Activated naive CD4-positive, alpha-beta T cell treated with anti-CD3 and anti-CD28 coated beads, Interleukin-2, amount 50 U/mL, for 24 hours (primary cell): ENCODE measurements at regions not wholly inside any gene's neighbourhood (a gene's known extent, or its start where the extent isn't known, plus 50 kb on each side); places are given as distances from the start of the nearest gene placed in this dataset.
A peak's percentile ranks its signal among the peaks of the same experiment; 100 is the strongest.

Experiments
- H3K27ac Mint-ChIP-seq: one replicate; pipeline ENCODE4 v1.8.0; 2021; ENCODE audit warnings: mild to moderate bottlenecking, mixed read lengths
- H3K27me3 Mint-ChIP-seq: one replicate; pipeline ENCODE4 v1.8.0; 2021; ENCODE audit warnings: mixed read lengths
- H3K36me3 Mint-ChIP-seq: one replicate; pipeline ENCODE4 v1.8.0; 2021; ENCODE audit warnings: mixed read lengths
- H3K4me1 Mint-ChIP-seq: one replicate; pipeline ENCODE4 v1.8.0; 2021; ENCODE audit warnings: mixed read lengths
- H3K4me3 Mint-ChIP-seq: one replicate; pipeline ENCODE4 v1.8.0; 2021; ENCODE audit warnings: mild to moderate bottlenecking, mixed read lengths
- H3K9me3 Mint-ChIP-seq: one replicate; pipeline ENCODE4 v1.8.0; 2021; ENCODE audit warnings: mixed read lengths

DNA sequence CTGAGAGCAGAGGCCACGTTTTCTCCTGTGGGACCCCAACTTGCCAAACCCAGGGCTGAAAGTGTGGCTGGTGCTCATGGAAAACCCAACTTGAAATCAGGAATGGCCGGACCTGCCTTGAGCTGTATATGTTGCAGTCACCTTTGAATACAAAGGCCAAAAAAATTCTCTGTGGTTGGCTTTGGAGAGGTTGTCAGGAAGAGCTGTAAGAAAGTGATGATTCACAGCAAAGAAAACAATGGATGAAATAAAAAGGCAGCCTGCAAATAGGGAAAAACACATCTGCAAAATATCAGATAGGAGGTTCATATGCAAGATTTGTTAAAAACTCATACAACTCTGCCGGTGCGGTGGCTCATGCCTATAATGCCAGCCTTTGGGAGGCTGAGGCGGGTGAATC is 715.8 kb downstream of the UQCRFS1 start:
- no peaks in the 10 kb centered on the region for H3K9me3 Mint-ChIP-seq
- no peak overlapping the region for H3K27ac Mint-ChIP-seq
- H3K27me3 Mint-ChIP-seq = no peaks in the 10 kb centered on the region
- no peaks in the 10 kb centered on the region for H3K36me3 Mint-ChIP-seq
- H3K4me1 Mint-ChIP-seq = peaks cover 20% of the 10 kb centered on the region
- H3K4me3 Mint-ChIP-seq = no peak overlapping the region

DNA sequence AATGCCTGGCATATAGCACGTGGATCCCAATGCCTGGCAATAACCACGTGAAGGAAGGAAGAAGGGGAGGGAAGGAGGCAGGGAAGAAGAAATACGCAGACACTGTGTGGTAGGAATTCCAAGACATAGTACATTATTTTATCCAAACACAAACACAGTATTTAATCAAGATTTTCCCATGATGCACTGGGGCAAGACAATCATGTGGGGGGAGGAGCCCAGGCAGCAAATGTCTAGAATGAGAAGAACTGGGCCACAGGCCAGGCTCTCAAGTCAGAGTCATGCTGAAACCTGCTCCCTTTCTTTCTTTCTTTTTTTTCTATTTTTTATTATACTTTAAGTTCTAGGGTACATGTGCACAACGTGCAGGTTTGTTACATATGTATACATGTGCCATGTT is 717.9 kb downstream of the UQCRFS1 start:
- Mint-ChIP-seq H3K36me3 (no peaks in the 10 kb centered on the region), H3K27me3 (no peaks in the 10 kb centered on the region), H3K4me3 (no peak overlapping the region), H3K27ac (no peak overlapping the region), H3K9me3 (no peaks in the 10 kb centered on the region), H3K4me1 (peaks cover 4% of the 10 kb centered on the region)

DNA sequence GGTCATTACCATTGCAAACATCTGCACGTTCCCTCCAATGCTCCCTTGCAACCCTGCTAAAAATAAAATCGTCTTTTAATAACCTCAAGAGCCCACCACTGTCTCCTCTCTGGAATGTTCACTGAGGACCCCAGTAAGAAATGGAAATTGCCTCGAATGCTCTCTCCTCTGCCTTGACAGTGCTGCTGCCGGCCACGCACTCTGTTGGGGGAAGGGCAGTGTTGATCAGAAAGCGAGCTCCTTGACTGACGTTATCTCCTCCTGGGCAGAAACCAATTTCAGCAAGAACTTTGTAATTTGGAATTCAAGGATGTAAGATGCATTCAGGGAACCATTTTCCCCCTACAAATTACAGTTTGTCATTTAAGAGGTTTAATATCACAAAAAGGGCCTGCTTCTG is 718.5 kb downstream of the UQCRFS1 start:
- Mint-ChIP-seq H3K27ac (no peak overlapping the region), H3K36me3 (no peaks in the 10 kb centered on the region), H3K27me3 (no peaks in the 10 kb centered on the region), H3K4me3 (no peak overlapping the region), H3K9me3 (no peaks in the 10 kb centered on the region), H3K4me1 (no peaks in the 10 kb centered on the region)

DNA sequence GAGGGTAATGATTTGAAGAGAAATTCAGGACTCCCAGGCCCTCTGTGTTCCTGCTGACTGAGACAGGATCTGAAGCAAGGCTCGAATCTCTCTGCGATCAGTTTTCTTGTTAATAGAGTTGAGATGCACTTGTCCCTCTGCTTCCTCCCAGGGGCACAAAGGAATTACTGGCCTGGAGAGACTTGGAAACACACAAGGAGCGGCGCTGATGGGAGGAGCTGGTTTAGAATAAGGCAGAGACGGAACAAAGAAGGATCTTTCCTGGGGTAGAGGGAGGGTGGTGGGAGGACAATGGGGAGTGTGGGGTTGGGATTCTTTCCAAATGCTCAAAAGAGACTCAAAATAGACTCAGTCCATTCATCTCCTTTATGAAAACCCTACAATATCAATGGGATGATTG is 719.1 kb downstream of the UQCRFS1 start:
- Mint-ChIP-seq H3K4me1 (no peaks in the 10 kb centered on the region), H3K9me3 (no peaks in the 10 kb centered on the region), H3K36me3 (no peaks in the 10 kb centered on the region), H3K27me3 (no peaks in the 10 kb centered on the region), H3K4me3 (no peak overlapping the region), H3K27ac (no peak overlapping the region)

DNA sequence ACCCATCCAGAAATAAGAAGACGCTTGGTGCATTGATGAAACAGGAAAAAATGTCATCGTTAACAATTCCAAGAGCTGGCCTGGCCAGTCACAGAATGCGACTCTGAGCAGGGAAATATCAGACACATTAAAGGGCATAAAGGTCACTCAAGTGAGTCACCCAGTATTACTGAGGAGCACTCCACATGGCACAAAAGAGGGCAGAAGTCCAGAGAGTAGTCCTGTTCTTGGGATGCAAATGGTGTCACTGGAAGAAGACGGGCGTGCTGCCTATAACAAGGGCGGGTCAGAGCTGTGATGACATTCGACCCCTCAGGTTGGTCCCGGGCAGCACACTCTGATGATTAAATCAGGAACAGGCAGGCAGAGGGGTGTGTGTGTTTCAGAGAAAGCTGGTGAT is 720.3 kb downstream of the UQCRFS1 start:
- H3K4me3 Mint-ChIP-seq = no peak overlapping the region
- no peaks in the 10 kb centered on the region for H3K27me3 Mint-ChIP-seq
- H3K36me3 Mint-ChIP-seq = no peaks in the 10 kb centered on the region
- H3K9me3 Mint-ChIP-seq = no peaks in the 10 kb centered on the region
- H3K4me1 Mint-ChIP-seq = peaks cover 11% of the 10 kb centered on the region
- H3K27ac Mint-ChIP-seq = no peak overlapping the region

DNA sequence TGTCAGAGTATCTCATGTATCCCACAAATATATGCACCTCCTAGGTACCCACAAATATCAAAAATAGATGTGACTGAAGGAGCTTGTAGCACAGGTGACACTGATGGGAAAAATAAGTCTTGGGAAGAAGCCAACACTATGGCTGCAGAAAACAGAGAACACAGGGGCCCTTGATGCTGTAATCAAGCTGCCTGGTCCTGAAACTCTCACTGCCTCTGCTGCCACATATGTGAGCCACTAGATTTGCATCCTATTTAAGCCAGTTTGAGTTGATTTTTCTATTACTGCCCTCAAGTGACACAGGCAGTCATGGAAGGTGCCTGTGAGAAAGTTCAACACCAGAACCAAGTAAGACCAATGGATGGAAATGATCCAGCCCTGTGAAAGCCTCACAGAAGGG is 720.8 kb downstream of the UQCRFS1 start:
- Mint-ChIP-seq H3K27me3 (no peaks in the 10 kb centered on the region), H3K27ac (no peak overlapping the region), H3K9me3 (no peaks in the 10 kb centered on the region), H3K4me1 (peaks cover 14% of the 10 kb centered on the region), H3K36me3 (no peaks in the 10 kb centered on the region), H3K4me3 (no peak overlapping the region)

DNA sequence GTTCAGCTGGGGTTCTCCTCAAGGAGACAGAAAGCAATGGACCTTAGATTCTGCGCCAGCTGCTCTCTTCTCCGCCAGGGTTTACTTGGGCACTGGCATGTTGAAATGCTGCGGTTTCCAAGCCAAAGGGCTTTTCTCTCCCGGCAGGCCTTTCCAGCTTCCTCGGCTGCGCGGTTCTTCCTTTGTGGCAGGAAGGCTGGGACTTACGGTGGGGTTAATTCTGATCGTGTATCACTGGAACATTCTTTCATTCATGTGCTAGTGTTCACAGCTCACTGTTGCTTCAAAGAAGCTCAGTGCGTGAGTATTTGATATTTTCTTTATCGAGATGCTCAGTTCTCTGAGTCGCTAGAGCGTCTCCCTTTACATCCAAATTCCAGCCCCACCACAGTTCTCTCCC is 723.2 kb downstream of the UQCRFS1 start:
- no peaks in the 10 kb centered on the region for H3K36me3 Mint-ChIP-seq
- H3K4me1 Mint-ChIP-seq = peaks cover 14% of the 10 kb centered on the region
- no peaks in the 10 kb centered on the region for H3K27me3 Mint-ChIP-seq
- no peak overlapping the region for H3K27ac Mint-ChIP-seq
- H3K9me3 Mint-ChIP-seq = no peaks in the 10 kb centered on the region
- H3K4me3 Mint-ChIP-seq = no peak overlapping the region

DNA sequence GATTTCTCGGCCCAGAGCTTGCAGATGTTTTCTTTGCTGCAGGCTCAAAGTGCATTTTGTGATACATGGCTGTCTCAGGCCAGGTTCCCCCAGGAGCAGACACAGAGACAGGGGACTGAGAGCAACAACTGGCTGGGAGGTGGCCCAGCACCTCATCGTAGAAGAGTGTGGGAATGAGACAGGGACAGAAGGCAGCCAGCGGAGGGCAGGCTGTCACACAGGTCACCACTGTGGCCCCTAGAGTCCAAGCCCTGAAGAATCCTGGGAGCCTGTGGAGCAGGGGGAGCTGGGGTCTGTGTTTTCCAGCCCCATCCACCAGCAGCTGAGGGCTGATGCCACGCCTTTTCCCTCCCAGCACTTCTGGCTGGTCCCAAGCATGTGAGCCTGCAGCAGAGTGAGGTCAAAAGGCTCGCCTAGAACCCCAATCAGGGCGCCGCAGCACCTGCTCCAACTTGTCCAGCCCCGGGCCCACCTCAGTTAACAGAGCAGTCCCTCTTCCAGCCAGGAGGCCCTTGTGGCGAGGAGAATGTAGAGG is 723.8 kb downstream of the UQCRFS1 start:
- Mint-ChIP-seq H3K4me1 (peaks cover 14% of the 10 kb centered on the region), H3K27me3 (no peaks in the 10 kb centered on the region), H3K36me3 (no peaks in the 10 kb centered on the region), H3K27ac (no peak overlapping the region), H3K4me3 (no peak overlapping the region), H3K9me3 (no peaks in the 10 kb centered on the region)

DNA sequence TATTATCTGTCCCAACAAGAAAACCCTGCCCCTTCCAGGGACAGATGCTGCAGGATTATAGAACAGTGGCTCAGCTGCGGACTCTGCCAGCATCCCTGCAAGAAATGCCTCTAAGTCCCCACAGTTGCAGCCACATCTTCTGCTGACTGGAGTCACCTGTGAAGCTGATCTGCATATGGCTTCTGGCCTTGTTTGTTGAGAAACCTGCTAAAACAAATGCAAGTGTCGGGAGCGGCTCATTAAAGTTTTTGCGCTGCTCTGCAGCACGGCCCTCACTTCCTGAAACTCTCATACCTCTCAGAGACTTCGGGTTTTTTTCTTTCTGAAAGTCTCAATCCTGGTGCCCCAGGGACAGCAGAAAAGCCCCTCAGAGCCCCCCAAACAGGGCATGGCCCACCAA is 725.0 kb downstream of the UQCRFS1 start:
- Mint-ChIP-seq H3K36me3 (no peaks in the 10 kb centered on the region), H3K9me3 (no peaks in the 10 kb centered on the region), H3K4me1 (peaks cover 14% of the 10 kb centered on the region), H3K27me3 (no peaks in the 10 kb centered on the region), H3K4me3 (no peak overlapping the region), H3K27ac (no peak overlapping the region)

DNA sequence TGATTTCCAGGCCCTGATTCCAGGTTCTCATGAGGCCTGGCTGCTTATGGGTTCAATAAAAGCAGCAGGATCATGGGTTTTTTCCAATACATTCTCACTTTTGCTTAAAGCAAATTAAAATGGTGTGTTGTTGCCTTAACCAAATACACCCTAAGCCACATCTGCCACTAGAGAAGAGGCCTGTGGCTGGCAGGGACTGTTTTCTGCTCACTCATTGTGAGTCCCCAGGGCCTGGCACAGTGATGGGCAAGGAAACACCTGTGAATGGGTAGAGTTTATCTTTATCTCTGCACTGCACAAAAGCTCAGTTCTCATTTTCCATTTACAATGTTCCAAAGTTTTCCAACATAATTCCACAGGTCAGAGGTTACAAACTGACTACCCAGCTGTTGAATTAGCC is 726.0 kb downstream of the UQCRFS1 start:
- peaks cover 14% of the 10 kb centered on the region for H3K4me1 Mint-ChIP-seq
- H3K4me3 Mint-ChIP-seq = no peak overlapping the region
- no peaks in the 10 kb centered on the region for H3K27me3 Mint-ChIP-seq
- no peaks in the 10 kb centered on the region for H3K9me3 Mint-ChIP-seq
- H3K36me3 Mint-ChIP-seq = no peaks in the 10 kb centered on the region
- H3K27ac Mint-ChIP-seq = no peak overlapping the region

DNA sequence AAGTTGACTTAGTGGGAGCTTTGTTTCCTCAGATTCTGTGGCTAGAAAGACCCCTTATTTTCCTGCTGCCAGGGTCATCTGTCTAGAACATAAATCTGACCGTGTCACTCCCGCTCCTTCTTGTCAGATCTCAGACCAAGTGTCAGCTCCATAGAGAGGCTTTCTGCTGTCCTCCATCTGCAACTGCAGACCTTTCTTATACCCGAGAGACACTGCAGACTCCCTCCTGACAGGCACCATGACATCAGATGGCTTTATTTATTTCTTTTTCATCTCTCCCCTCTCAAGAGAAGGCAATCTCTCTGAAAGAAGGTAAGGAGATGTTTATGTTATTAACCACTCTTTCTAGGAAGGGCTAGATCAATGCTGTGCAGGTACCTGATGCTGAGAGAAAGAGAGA is 726.5 kb downstream of the UQCRFS1 start:
- Mint-ChIP-seq H3K27ac (no peak overlapping the region), H3K36me3 (no peaks in the 10 kb centered on the region), H3K27me3 (no peaks in the 10 kb centered on the region), H3K4me3 (no peak overlapping the region), H3K9me3 (no peaks in the 10 kb centered on the region), H3K4me1 (peaks cover 14% of the 10 kb centered on the region)

DNA sequence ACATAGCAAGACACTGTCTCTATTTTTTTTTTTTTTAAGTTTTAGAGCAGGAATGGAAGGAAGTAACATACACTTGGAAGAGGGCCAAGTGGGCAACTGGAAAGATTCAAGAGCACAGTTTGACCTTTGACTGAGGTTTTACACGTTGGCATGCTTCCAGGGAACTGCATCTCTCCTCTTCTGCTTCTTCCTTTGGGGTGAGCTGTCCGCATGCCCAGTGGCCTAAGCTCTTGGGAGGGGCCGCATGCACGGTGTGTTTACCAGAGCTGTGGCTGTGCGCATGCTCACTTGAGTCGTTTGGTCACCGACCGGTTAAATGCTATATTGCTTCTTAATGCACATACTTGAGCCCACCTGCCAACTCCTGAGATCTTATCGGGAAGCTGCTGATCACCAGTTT is 727.7 kb downstream of the UQCRFS1 start:
- H3K36me3 Mint-ChIP-seq = no peaks in the 10 kb centered on the region
- H3K4me1 Mint-ChIP-seq = peaks cover 19% of the 10 kb centered on the region
- no peaks in the 10 kb centered on the region for H3K27me3 Mint-ChIP-seq
- H3K4me3 Mint-ChIP-seq = no peak overlapping the region
- H3K9me3 Mint-ChIP-seq = no peaks in the 10 kb centered on the region
- no peak overlapping the region for H3K27ac Mint-ChIP-seq

DNA sequence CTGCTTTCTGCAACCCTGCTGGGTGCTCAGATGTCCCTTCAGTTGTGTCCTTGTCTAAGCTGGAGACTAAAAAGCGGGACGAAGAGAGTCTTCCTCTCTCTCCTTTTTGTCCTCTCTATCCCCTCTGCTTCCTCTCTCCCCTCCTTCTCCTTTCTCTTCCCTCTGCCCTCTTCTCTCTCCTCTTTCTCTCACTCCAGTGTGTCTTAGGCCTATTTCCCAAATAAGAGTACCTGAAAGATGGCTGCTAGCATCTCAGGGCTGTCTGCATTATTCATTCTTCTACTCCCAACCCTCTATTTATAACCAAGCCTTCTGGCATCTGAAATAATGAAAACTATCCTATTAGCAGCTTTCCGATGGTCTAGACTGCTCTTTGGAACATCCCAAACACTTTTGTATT is 729.8 kb downstream of the UQCRFS1 start:
- Mint-ChIP-seq H3K4me3 (no peak overlapping the region), H3K27ac (no peak overlapping the region), H3K4me1 (peaks cover 14% of the 10 kb centered on the region), H3K9me3 (no peaks in the 10 kb centered on the region), H3K36me3 (no peaks in the 10 kb centered on the region), H3K27me3 (no peaks in the 10 kb centered on the region)

DNA sequence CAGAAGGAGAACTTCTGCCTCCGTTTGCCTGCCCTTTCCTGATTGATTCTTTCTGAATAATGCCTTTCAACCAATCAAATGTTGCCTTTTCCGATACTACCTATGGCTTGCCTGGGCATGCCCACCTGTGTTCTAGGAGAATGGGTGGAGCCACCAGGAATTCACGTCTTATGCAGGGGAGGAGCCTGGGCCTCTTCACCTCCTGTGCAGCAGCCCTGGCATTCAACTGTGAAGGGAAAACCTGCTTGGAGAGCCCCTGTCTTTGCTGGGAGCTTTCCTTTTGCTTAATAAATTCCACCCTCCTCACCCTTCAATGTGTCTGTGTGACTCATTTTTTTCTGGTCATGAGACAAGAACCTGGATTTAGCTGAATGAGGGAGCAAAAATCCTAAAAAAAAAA is 730.7 kb downstream of the UQCRFS1 start:
- Mint-ChIP-seq H3K27me3 (no peaks in the 10 kb centered on the region), H3K4me1 (peaks cover 5% of the 10 kb centered on the region), H3K36me3 (no peaks in the 10 kb centered on the region)

DNA sequence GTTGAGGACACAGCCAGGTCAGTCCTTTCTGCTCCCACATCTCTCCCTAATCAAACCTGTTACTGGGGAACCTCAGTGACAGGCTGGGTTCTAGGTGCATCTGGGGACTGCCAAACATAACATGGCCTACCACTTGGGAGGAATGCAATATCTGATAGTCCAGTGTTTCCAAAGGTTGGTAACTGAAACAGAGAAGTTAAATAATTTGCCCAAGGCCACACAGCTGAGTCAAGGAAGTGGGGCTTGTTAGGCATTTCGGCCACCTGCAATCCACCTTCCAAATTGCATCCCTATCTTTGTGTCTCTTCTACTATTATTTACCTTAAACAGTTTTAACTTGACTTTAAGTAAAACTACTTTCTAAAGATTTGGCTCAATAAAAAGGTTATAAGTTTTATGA is 731.3 kb downstream of the UQCRFS1 start:
- peaks cover 5% of the 10 kb centered on the region for H3K4me1 Mint-ChIP-seq
- H3K27me3 Mint-ChIP-seq = no peaks in the 10 kb centered on the region
- no peak overlapping the region for H3K27ac Mint-ChIP-seq
- no peaks in the 10 kb centered on the region for H3K36me3 Mint-ChIP-seq
- no peak overlapping the region for H3K4me3 Mint-ChIP-seq
- no peaks in the 10 kb centered on the region for H3K9me3 Mint-ChIP-seq

More for the DNA sequence above, 730.7 kb downstream of the UQCRFS1 start:
- Mint-ChIP-seq H3K9me3 (no peaks in the 10 kb centered on the region), H3K4me3 (no peak overlapping the region), H3K27ac (no peak overlapping the region)

DNA sequence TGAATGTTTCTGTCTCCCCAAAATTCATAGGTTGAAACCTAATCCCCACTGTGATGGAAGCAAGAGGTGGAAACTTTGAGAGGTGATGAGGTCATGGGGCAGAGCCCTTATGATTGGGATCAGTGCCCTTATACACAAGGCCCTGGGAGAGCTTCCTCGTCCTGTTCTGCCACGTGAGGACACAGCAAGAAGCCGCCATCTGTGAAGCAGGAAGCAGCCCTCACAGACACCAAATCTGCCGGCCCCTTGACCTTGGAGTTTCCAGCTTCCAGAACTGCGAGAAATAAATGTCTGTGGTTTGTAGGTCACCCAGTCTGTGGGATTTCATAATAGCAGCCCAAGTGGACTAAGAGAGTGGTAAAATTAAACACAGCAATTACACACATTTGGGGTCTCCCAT is 737.4 kb downstream of the UQCRFS1 start:
- H3K36me3 Mint-ChIP-seq = no peaks in the 10 kb centered on the region
- no peaks in the 10 kb centered on the region for H3K27me3 Mint-ChIP-seq
- peaks cover 5% of the 10 kb centered on the region for H3K4me1 Mint-ChIP-seq
- no peak overlapping the region for H3K27ac Mint-ChIP-seq
- H3K9me3 Mint-ChIP-seq = no peaks in the 10 kb centered on the region
- no peak overlapping the region for H3K4me3 Mint-ChIP-seq

DNA sequence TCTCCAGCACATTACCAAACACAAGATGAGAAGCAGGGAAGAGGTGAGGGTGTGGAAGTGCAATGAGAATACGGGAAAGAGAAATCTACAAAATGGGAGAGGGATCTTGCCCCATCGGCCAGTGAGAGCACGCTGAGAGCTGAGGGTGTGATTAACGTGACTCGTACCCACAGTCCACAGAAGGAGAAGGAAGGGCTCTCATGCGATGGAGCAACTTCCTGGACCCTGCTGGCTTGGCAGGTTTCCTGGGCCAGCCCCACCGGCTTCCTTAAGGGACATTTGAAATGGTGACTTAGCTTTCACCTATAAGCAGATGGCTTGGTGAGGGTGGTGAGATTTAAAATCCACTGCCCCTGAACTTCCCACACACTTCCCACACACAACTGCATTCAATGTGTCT is 740.1 kb downstream of the UQCRFS1 start:
- no peaks in the 10 kb centered on the region for H3K27me3 Mint-ChIP-seq
- H3K4me3 Mint-ChIP-seq = no peak overlapping the region
- H3K9me3 Mint-ChIP-seq = no peaks in the 10 kb centered on the region
- no peaks in the 10 kb centered on the region for H3K36me3 Mint-ChIP-seq
- H3K4me1 Mint-ChIP-seq = peaks cover 31% of the 10 kb centered on the region
- H3K27ac Mint-ChIP-seq = peak overlapping the region; percentile 57
